Sciatic nerve (tissue), 2 donors: ENCODE measurements at regions not wholly inside any gene's neighbourhood (a gene's known extent, or its start where the extent isn't known, plus 50 kb on each side); places are given as distances from the start of the nearest gene placed in this dataset.
A peak's percentile ranks its signal among the peaks of the same experiment; 100 is the strongest.

Experiments
- ATAC-seq: fragments of 200-7000 bp; cut with Tn5 transposase; one replicate; pipeline ENCODE4 v1.9.1; 2020; ENCODE audit warnings: mild to moderate bottlenecking, moderate library complexity
- DNase-seq: peaks from one replicate; pipeline ENCODE4 v3.0.0-alpha.2; 2020; ENCODE audit warnings: low spot score
- intact Hi-C: fragments of 100-400 bp; cut with DNase I; formaldehyde crosslinking; loops from one replicate; pipeline ENCODE4 v1.14.2; 2022
- donor health status: DM: no; HTN: no; CAD: no.
- donor health status: DM: no; HTN: no; CAD: no.

DNA sequence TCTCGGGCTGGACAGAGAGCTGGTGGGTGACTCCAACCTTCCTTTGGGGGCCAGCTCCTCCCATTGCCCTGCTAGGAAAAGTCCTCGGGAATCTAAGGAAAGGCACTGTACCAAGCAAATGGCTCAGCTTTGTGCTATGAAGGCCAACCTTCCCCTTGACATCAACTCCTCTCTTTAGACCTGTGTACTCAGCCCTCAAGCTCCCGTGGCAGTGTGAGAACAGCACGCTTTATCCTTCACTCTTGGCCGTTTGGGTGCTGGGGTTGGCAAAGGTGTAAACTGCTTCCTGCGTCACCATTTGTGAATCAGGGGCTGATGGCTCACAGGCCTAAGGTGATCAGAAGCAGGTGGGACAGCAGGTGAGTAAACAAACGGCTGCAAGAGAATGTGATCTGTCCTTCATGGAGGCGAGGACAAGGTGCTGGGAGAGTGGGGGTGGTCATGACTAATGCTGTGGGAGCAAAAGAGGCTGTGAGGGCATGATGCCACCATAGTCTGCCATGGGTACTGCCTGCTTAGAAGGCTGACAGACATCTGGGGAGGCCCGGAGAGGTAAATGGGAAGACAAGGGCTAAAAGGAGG is 165.2 kb upstream of the TPM1 start:
- ATAC-seq, result no peak
- intact Hi-C loops, result no loop called here

GRCh38 chr15:62878070-62878469 is 164.5 kb upstream of the TPM1 start:
- DNase-seq, result no peak
- intact Hi-C loops, result no loop called here
- ATAC-seq, result no peak

More for the DNA sequence above, 165.2 kb upstream of the TPM1 start:
- DNase-seq, result no peak

DNA sequence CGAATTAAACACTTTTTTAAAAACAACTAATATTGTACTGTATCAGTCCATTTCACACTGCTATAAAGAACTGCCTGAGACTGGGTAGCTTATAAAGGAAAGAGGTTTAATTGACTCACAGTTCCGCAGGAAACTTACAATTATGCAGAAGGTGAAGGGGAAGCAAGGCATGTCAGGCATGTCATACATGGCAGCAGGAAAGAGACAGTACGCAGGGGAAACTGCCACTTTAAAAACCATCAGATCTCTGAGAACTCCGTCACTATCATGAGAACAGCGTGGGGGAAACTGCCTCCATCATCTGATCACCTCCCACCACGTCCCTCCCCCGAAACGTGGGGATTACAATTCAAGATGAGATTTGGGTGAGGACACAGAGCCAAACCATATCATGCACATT is 162.8 kb upstream of the TPM1 start:
- ATAC-seq (no peak), DNase-seq (no peak)
- intact Hi-C loops, result no loop called here

- intact Hi-C loops, result no loop called here
- ATAC-seq, result no peak
- no peak for DNase-seq
These were observed 162.3 kb upstream of the TPM1 start for GRCh38 chr15:62880278-62880677.

- intact Hi-C loops, result no loop called here
- no peak for ATAC-seq
These were observed 161.5 kb upstream of the TPM1 start for GRCh38 chr15:62881056-62881455.

DNA sequence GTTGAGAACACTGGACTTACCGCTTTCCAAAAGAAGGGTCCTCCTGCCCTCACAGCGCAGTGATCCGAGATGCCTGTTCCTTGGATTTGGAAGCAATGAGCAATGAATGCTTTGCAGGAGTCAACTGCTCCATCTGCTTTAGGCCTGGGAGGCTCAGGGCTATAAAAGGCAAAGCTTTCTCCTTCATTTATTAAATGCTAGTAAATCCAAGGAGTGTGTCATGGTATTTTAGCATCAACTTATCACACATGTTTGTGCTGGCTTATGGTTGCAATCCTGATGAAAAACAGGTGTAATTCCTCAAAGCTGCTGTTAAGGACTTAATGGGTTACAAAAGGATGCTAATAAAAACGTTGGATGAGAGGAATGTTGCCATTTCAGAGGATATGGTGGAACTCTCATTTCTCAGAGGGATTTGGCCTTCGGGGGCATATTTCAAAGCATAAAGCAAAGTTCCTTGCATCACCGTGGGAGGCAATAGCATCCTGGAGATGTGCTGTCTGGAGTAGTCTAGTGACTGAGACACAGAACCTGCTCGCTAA is 158.5 kb upstream of the TPM1 start:
- DNase-seq, result no peak
- ATAC-seq, result no peak

More at GRCh38 chr15:62881056-62881455, 161.5 kb upstream of the TPM1 start:
- no peak for DNase-seq

DNA sequence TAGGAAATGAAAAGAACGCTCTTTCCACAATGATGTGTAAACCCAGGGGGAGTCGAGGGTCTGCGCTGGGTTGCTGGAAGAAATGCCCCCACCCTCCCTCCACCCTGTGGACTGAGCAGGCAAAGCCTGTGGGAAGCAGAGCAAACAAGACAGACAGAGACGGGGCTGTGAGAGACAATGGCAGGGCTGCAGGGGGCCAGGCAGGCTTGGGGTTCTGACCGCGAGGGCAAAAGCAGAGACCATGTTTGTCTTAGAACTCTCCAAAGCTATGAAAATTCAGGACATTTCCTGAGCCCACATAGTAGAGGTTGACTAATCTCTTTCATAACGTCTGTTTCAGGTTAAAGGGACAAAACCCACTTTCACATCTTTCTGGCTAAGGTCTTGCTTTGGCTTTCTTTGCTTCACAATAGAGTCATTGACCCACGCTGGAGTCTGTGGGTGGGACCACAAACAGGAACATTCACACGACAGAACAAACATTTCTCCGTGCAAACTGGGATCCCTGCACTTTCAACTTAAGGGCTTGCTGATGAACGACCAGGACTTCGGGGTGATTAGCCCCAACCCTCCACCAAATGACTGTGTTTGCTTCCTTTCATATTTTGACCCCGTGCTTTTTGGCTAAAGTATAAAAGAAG is 156.0 kb upstream of the TPM1 start:
- peak; percentile 78 for ATAC-seq
- DNase-seq, result no peak
- intact Hi-C loops, result no loop called here

More for the DNA sequence above, 158.5 kb upstream of the TPM1 start:
- intact Hi-C loops, result no loop called here

DNA sequence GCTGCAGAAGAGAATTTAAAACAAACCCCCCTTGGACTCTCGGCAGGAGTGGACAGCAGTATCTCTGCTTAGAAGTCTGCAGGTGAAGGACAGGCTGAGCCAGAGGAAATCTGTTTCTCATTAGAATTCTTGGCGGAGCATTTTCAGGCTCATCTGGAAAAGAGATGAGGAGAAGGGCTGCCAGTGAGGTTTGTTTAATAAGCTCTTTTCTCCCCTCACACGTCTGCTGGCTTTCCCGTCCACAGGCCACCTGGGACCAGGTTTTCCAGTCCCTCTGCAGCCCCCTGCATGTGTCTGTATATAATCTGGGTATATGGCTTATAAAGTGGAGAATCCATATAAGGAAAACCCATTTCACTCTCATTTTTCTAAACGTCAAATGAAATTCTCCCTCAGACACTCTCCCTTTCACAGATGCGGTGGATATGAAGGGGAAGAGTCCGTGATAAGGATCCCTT is 155.4 kb upstream of the TPM1 start:
- ATAC-seq (peak; percentile 80), DNase-seq (no peak)
- intact Hi-C loops, result no loop called here

GRCh38 chr15:62888623-62889022 is 153.9 kb upstream of the TPM1 start:
- ATAC-seq, result no peak
- DNase-seq, result no peak
- intact Hi-C loops, result no loop called here

DNA sequence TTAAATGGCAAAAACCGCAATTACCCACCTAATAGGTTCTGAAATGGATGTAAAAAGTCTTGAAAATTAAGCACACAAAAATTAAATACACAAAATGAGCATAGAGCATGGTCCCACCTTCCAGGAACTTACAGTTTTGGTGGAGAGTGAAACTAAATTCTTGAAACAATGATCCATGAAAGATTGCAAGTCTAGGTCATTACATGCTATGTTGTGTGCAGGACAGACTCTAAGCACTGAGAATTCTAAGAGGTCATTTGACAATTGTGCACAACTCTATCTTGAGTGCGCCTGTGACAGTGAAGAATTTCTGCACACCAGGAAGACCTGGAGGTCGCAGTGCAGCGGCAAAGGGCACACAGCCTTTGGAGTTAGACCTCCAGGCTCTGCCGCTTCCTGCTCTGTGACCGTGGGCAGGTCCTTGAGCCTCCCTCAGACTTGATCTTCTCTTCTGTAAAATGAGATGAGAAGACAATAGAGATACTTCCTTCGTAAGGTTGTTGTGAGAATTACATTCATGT is 153.3 kb upstream of the TPM1 start:
- ATAC-seq, result no peak
- intact Hi-C loops, result no loop called here

DNA sequence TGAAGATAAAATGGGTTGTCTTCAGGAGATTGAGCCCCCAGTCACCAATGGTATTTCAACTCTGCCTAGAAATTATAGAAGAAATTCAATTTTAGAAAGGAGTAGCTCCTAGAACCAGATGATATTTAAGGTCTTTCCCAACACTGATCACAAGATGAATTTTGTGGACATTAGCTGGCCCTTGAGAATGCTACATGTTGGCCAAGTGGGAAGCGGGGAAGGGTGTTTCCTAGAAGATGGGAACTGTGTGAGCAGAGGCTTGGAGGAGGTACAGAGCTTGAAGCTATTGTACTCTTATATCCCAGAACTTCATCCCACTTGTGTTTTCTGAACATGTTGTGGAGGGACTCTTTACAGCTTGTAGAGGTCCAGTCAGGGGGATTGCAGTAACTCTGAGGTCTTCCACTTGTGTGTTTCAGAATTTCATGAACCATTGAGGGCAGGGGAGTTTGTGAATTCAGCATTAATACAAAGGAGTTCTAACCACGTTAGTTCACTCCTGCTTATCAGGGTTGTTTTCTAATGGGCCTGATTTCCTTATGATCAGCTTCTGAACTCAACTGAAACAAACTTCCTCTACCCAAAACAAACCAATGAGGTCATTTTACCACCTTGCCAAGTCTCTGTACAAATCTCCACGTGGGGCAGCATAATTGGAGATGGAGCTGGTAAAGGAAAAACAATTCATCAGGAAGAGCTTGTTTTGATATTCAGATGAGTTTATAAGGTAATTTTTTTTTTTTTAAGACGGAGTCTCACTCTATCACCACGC is 152.6 kb upstream of the TPM1 start:
- intact Hi-C loops, result no loop called here
- ATAC-seq (peak; percentile 60), DNase-seq (no peak)

More for the DNA sequence above, 153.3 kb upstream of the TPM1 start:
- no peak for DNase-seq

- DNase-seq, result no peak
- intact Hi-C loops, result no loop called here
- ATAC-seq, result no peak
These were observed 148.0 kb upstream of the TPM1 start for GRCh38 chr15:62894322-62895085.

GRCh38 chr15:62895139-62895866 is 147.2 kb upstream of the TPM1 start:
- ATAC-seq, result no peak
- intact Hi-C loops, result no loop called here

GRCh38 chr15:62895905-62896316 is 146.6 kb upstream of the TPM1 start:
- intact Hi-C loops, result no loop called here
- no peak for DNase-seq

More at GRCh38 chr15:62895139-62895866, 147.2 kb upstream of the TPM1 start:
- no peak for DNase-seq

GRCh38 chr15:62896380-62896866 is 146.1 kb upstream of the TPM1 start:
- intact Hi-C loops, result no loop called here
- ATAC-seq (peak; percentile 11), DNase-seq (no peak)

More at GRCh38 chr15:62895905-62896316, 146.6 kb upstream of the TPM1 start:
- ATAC-seq, result peak; percentile 49

GRCh38 chr15:62896969-62897486 is 145.5 kb upstream of the TPM1 start:
- intact Hi-C loops, result no loop called here
- peak; percentile 95 for ATAC-seq
- DNase-seq, result peak; percentile 91

DNA sequence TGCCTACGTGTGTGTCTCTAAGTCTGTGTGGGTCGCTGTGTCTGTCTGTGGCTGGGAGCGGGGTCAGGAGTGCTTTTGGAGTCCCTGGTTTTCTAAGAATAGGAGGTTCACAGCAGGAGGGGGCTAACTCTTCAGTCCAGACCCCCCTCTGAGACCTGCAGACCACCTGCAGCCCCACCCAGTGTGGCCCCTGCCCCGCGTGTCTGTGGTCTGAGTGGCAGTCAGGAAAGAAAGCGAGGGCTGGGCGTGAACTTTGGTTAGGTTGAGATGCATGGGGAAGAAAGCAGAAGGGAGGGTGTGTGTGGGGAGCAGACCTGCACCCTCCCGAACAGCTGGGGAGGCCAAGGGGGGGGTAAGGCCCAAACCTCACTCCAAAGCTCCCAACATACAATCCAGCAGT is 144.9 kb upstream of the TPM1 start:
- no peak for ATAC-seq
- DNase-seq, result no peak
- intact Hi-C loops, result no loop called here

DNA sequence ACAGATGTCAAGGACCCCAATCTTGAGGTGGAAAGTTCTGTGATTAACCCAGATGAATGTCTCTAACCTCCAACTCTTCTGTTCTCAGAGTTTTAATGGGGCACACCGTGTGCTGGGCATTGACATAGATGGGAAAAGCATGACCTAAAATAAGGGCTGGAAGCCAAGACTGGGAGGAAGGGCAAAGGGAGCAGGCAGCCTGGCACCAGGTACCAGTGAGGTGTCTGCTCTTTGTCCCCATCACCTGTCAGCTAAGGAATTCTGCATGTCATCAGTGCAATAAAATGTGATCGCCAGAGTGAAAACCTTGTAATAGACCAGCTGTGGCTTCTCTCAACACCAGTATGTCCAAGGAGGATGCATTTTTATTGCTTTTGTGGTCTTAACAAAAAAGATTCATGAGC is 143.5 kb upstream of the TPM1 start:
- intact Hi-C loops, result no loop called here
- DNase-seq, result no peak
- ATAC-seq, result no peak
